ENCODE measurements at regions not wholly inside any gene's neighbourhood (a gene's known extent, or its start where the extent isn't known, plus 50 kb on each side); places are given as distances from the start of the nearest gene placed in this dataset.

DNA sequence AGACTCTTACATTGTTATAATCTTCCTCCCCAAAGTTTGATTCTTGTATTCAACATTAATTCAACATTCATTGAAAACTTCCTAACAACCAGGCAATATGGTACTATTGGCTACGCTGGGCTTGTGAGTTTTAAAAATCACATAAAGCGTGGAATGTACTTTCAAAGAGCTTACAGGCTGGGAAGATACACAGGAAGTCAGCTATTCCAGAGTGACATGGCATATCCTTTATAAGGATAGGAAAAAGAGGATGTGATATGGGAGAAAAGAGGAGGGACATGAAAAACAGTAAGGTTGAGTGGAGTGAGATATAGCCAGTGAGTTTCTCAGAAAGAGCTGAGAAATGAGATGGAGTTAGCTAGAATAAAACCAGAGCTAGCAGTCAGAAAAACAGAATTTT, 103.6 kb upstream of the ATF7IP start:
- Mint-ChIP-seq H3K4me3 (no peak overlapping the region), H3K27me3 (no peaks in the 10 kb centered on the region), H3K36me3 (ENCODE audit: insufficient read depth) (peaks cover 4% of the 10 kb centered on the region), H3K9me3 (no peaks in the 10 kb centered on the region), H3K4me1 (peaks cover 17% of the 10 kb centered on the region), H3K27ac (ENCODE audit: low read depth) (no peak overlapping the region)
- ATAC-seq (replicated peaks; ENCODE audit: extremely low read depth, poor library complexity, severe bottlenecking) (no peak), DNase-seq (ENCODE audit: low spot score in 2 of 2) (no peak)

DNA sequence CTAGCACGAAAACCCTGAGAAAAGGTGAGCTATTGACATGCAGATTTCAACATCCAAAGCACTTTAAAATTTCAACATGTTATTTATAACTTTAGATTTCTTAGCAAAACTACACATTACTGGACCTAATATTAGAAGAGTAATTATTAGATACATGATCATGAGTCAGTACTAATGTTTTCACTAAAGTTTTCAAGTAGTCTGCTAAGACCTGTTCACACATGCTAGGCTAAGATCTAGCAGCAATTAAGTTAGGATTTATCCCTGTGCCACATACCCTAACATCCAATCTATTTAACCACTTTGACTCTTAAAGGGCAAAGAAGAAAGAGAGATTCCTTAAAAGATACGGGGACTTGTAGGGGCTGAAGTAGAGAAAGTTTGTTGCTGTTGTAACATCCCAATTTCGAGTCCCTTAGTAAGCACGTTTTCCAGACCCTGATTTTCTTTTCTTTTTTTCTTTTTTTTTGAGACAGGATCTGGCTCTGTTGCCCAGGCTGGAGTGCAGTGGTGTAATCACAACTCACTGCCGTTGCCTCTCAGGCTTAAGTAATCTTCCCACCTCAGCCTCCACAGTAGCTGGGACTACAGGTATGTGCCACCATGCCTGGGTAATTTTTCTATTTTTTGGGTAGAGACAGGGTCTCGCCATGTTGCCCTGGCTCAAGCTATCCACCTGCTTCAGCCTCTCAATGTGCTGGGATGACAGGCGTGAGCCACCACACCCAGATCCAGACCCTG, 102.5 kb upstream of the ATF7IP start:
- Mint-ChIP-seq H3K36me3 (ENCODE audit: insufficient read depth) (no peaks in the 10 kb centered on the region), H3K4me1 (peaks cover 8% of the 10 kb centered on the region), H3K4me3 (no peak overlapping the region), H3K27me3 (no peaks in the 10 kb centered on the region), H3K9me3 (no peaks in the 10 kb centered on the region), H3K27ac (ENCODE audit: low read depth) (no peak overlapping the region)
- no peak for DNase-seq (ENCODE audit: low spot score in 2 of 2)
- no peak for ATAC-seq (replicated peaks; ENCODE audit: extremely low read depth, poor library complexity, severe bottlenecking)

- DNase-seq (ENCODE audit: low spot score in 2 of 2) (no peak), ATAC-seq (replicated peaks; ENCODE audit: extremely low read depth, poor library complexity, severe bottlenecking) (no peak)
- Mint-ChIP-seq H3K36me3 (ENCODE audit: insufficient read depth) (no peaks in the 10 kb centered on the region), H3K27ac (ENCODE audit: low read depth) (no peak overlapping the region), H3K4me1 (peaks cover under 1% of the 10 kb centered on the region), H3K27me3 (no peaks in the 10 kb centered on the region), H3K4me3 (no peak overlapping the region), H3K9me3 (no peaks in the 10 kb centered on the region)
Observed at GRCh38 chr12:14263742-14264141, 101.7 kb upstream of the ATF7IP start.

- peaks cover 1% of the 10 kb centered on the region for H3K9me3 Mint-ChIP-seq
- H3K4me3 Mint-ChIP-seq, result no peak overlapping the region
- no peak for ATAC-seq (replicated peaks; ENCODE audit: extremely low read depth, poor library complexity, severe bottlenecking)
- H3K4me1 Mint-ChIP-seq, result no peaks in the 10 kb centered on the region
- DNase-seq (ENCODE audit: low spot score in 2 of 2), result no peak
- H3K36me3 Mint-ChIP-seq (ENCODE audit: insufficient read depth), result no peaks in the 10 kb centered on the region
- no peaks in the 10 kb centered on the region for H3K27me3 Mint-ChIP-seq
- H3K27ac Mint-ChIP-seq (ENCODE audit: low read depth), result no peak overlapping the region
Observed at GRCh38 chr12:14264316-14264715, 101.2 kb upstream of the ATF7IP start.

DNA sequence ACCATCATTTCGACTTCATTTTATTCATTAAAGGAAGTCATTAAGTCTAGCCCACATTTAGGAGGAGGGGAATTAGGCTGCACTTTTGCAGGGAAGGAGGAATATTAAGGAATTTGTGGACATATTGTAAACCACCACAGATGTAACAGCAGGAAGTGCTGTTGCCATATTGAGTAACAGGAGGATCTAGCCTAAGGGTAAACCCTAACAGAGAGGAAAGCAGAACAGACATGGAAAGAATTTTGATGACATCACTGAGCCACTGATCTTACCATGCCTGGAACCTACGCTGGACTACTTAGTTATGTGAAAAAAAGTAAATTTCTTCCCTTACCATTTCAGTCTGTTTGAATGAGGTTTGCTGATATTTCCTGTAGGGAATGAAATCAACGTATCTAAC, 100.7 kb upstream of the ATF7IP start:
- Mint-ChIP-seq H3K4me3 (no peak overlapping the region), H3K27ac (ENCODE audit: low read depth) (no peak overlapping the region), H3K36me3 (ENCODE audit: insufficient read depth) (no peaks in the 10 kb centered on the region), H3K27me3 (no peaks in the 10 kb centered on the region), H3K9me3 (peaks cover 5% of the 10 kb centered on the region), H3K4me1 (no peaks in the 10 kb centered on the region)
- DNase-seq (ENCODE audit: low spot score in 2 of 2) (no peak), ATAC-seq (replicated peaks; ENCODE audit: extremely low read depth, poor library complexity, severe bottlenecking) (no peak)

- no peak overlapping the region for H3K4me3 Mint-ChIP-seq
Observed at GRCh38 chr12:14268120-14268515, 97.4 kb upstream of the ATF7IP start.

DNA sequence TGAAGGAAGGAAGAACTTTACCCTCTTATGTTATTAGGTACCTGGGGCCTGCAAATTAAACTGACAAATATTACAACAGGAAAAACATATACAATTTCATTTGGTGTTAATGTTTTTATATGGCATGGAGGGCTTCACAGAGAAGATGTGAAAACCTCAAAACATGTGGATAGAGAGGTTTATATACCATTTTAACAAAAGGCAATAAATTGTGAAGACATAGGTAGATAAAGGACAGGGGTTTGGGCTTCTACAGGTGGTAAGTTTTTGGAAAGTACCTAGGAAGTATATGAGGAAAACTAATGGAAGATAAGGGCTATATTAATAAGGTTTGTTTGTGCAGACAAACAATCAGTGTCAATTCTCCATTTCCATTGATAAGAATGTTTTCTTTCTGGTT, 95.1 kb upstream of the ATF7IP start:
- no peaks in the 10 kb centered on the region for H3K36me3 Mint-ChIP-seq (ENCODE audit: insufficient read depth)
- no peak overlapping the region for H3K27ac Mint-ChIP-seq (ENCODE audit: low read depth)
- H3K27me3 Mint-ChIP-seq, result no peaks in the 10 kb centered on the region
- H3K4me1 Mint-ChIP-seq, result peaks cover 9% of the 10 kb centered on the region
- peaks cover 12% of the 10 kb centered on the region for H3K9me3 Mint-ChIP-seq
- DNase-seq (ENCODE audit: low spot score in 2 of 2) (no peak), ATAC-seq (replicated peaks; ENCODE audit: extremely low read depth, poor library complexity, severe bottlenecking) (no peak)
- H3K4me3 Mint-ChIP-seq, result no peak overlapping the region

More at GRCh38 chr12:14268120-14268515, 97.4 kb upstream of the ATF7IP start:
- no peak for DNase-seq (ENCODE audit: low spot score in 2 of 2)
- Mint-ChIP-seq H3K27me3 (no peaks in the 10 kb centered on the region), H3K27ac (ENCODE audit: low read depth) (no peak overlapping the region), H3K36me3 (ENCODE audit: insufficient read depth) (no peaks in the 10 kb centered on the region), H3K4me1 (peaks cover 3% of the 10 kb centered on the region), H3K9me3 (peaks cover 12% of the 10 kb centered on the region)
- no peak for ATAC-seq (replicated peaks; ENCODE audit: extremely low read depth, poor library complexity, severe bottlenecking)

DNA sequence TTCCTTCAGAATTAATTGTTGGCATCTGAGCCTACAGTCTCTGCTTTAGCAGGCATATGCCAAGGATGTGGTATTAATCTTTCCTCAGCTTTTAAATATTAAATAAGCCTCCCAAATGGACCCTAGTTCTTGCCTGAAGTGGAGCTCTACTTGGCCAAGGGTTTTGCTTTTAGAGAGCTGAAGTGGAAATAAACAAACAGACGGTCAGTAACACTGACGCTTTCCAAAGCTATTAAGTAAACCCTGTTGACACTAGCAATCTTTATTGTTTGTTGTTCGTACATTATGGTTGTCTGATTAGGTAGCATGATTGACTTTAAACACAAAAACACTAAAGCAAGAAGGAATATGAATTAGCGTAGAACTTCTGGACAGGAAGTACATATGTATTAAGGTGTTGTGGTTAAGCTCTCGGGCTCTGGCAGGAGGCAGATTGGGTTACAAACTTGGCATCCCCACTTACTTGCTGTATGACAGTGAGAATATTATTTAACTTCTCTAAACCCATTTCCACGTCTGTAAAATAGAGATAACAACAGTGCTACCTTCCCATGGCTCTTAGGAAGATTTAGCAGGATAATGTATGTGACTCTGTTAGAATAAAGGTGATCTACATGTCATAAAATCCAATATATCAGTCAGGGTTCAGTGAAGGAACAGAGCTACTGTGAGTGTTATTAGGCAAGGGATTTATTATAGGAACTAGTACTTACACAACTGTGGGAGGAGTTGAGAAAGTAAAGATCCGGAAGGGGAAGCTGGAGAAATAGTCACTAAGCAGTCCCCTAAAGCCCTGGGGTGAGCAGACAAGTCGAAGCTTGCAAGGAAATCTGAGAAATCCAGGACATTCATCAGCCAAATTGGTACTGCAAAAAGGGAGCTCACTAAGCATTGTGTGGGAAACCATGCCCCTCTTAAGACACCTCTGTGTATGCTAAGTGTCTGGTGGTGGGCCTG, 92.2 kb upstream of the ATF7IP start:
- Mint-ChIP-seq H3K27me3 (no peaks in the 10 kb centered on the region), H3K4me3 (no peak overlapping the region), H3K27ac (ENCODE audit: low read depth) (no peak overlapping the region), H3K36me3 (ENCODE audit: insufficient read depth) (no peaks in the 10 kb centered on the region), H3K9me3 (peaks cover 12% of the 10 kb centered on the region), H3K4me1 (peaks cover 9% of the 10 kb centered on the region)
- DNase-seq (ENCODE audit: low spot score in 2 of 2) (no peak), ATAC-seq (replicated peaks; ENCODE audit: extremely low read depth, poor library complexity, severe bottlenecking) (no peak)

GRCh38 chr12:14273913-14274311, 91.6 kb upstream of the ATF7IP start:
- DNase-seq (ENCODE audit: low spot score in 2 of 2), result no peak
- ATAC-seq (replicated peaks; ENCODE audit: extremely low read depth, poor library complexity, severe bottlenecking), result no peak
- peaks cover 9% of the 10 kb centered on the region for H3K4me1 Mint-ChIP-seq
- no peaks in the 10 kb centered on the region for H3K27me3 Mint-ChIP-seq
- no peak overlapping the region for H3K27ac Mint-ChIP-seq (ENCODE audit: low read depth)
- peaks cover 12% of the 10 kb centered on the region for H3K9me3 Mint-ChIP-seq
- no peaks in the 10 kb centered on the region for H3K36me3 Mint-ChIP-seq (ENCODE audit: insufficient read depth)
- no peak overlapping the region for H3K4me3 Mint-ChIP-seq

- Mint-ChIP-seq H3K4me1 (peaks cover 9% of the 10 kb centered on the region), H3K27ac (ENCODE audit: low read depth) (no peak overlapping the region), H3K4me3 (no peak overlapping the region), H3K9me3 (peaks cover 6% of the 10 kb centered on the region), H3K36me3 (ENCODE audit: insufficient read depth) (no peaks in the 10 kb centered on the region), H3K27me3 (no peaks in the 10 kb centered on the region)
- no peak for ATAC-seq (replicated peaks; ENCODE audit: extremely low read depth, poor library complexity, severe bottlenecking)
- DNase-seq (ENCODE audit: low spot score in 2 of 2), result no peak
Observed at GRCh38 chr12:14275111-14275510, 90.4 kb upstream of the ATF7IP start.

DNA sequence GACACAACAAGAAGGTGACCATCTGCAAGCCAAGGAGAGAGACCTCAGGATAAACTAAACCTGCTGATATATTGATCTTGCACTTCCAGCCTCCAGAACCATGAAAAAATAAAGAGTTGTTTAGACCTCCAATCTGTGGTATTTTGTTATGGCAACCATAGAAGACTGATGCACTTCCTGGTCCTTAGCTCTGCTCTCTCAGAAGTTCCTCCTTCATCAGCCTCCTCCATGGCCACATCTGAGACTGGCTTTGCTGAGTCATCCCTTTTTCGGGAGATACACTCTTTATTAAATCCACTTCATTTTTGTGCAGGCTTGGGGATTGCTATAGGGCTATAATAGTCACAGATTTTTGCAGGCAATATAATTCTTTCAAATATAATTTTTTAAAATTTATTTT, 89.6 kb upstream of the ATF7IP start:
- DNase-seq (ENCODE audit: low spot score in 2 of 2) (no peak), ATAC-seq (replicated peaks; ENCODE audit: extremely low read depth, poor library complexity, severe bottlenecking) (no peak)
- Mint-ChIP-seq H3K27ac (ENCODE audit: low read depth) (no peak overlapping the region), H3K4me3 (no peak overlapping the region), H3K4me1 (peaks cover 9% of the 10 kb centered on the region), H3K36me3 (ENCODE audit: insufficient read depth) (no peaks in the 10 kb centered on the region), H3K9me3 (no peaks in the 10 kb centered on the region), H3K27me3 (no peaks in the 10 kb centered on the region)

GRCh38 chr12:14278294-14278953, 87.1 kb upstream of the ATF7IP start:
- H3K4me3 Mint-ChIP-seq, result no peak overlapping the region
- no peaks in the 10 kb centered on the region for H3K9me3 Mint-ChIP-seq
- ATAC-seq (replicated peaks; ENCODE audit: extremely low read depth, poor library complexity, severe bottlenecking) (no peak), DNase-seq (ENCODE audit: low spot score in 2 of 2) (no peak)
- peaks cover 3% of the 10 kb centered on the region for H3K4me1 Mint-ChIP-seq
- no peaks in the 10 kb centered on the region for H3K27me3 Mint-ChIP-seq
- no peak overlapping the region for H3K27ac Mint-ChIP-seq (ENCODE audit: low read depth)
- no peaks in the 10 kb centered on the region for H3K36me3 Mint-ChIP-seq (ENCODE audit: insufficient read depth)
